NCI-H2196 treated with DMSO at 0.1 percent for 48 hours (cell line): ENCODE measurements at regions not wholly inside any gene's neighbourhood (a gene's known extent, or its start where the extent isn't known, plus 50 kb on each side); places are given as distances from the start of the nearest gene placed in this dataset.
"Not testable (repeated sequence)": the region's sequence is repeated elsewhere in the genome, so short reads cannot be mapped to it uniquely, and the experiment has no call there.

ENCODE experiments used
- DNase-seq: peaks from one replicate; lab custom pipeline; 2025; ENCODE audit not compliant: unreplicated experiment; lab: John Stamatoyannopoulos, UW

DNA sequence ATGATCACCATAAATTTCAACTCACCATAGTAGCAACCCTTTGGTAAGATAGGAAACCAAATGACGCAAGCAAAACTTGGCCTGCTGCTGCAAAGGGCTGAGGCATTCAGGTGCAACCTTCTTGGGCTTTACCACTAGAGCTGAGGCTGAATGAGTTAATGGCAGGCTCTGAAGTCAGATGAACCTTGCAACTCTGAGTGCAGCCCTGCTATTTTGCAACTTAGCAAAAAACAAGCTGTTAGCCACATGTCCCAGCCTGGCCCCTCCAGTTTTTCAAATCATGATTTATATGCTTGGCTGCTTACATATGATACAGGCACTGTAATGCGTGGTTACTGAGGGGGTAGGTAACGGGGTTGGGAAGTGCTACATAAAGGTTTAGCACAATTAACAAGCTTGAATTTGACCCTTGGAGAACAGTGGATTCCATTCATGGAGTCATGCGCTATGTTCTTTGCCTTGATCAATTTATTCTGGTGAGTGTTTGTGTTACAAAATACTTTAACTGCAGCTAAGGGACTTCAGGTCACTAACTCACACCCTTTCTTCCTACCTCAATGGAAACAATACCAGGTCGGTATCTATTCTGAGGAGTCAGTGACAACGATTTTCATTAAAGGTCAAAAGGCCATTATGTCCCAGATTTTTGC, 80.5 kb upstream of the PPARGC1A start:
- no peak for DNase-seq

- DNase-seq, result no peak
Observed at GRCh38 chr4:23969635-23970145, 79.8 kb upstream of the PPARGC1A start.

DNA sequence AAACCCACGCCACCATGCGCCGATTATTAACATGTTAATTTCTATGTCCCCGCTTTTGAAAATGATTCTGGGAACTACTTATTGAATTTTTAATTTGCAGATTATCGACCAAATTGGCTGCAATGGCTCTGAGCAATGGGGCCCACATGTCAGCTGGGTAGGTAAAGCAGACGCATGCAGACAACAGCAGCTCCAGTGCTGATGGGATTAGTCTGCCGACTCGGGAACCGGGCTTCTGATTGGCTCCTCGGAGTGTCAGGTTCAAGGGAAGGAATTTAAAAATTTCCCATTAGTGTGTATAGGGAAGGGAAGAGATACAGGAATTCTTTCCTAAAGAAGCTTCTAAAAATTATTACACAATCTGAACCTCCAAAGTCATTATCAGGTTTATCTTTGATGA, 77.4 kb upstream of the PPARGC1A start:
- no peak for DNase-seq

- DNase-seq, result no peak
Observed at GRCh38 chr4:23966725-23967124, 76.9 kb upstream of the PPARGC1A start.

GRCh38 chr4:23962462-23962861, 72.6 kb upstream of the PPARGC1A start:
- no peak for DNase-seq

DNA sequence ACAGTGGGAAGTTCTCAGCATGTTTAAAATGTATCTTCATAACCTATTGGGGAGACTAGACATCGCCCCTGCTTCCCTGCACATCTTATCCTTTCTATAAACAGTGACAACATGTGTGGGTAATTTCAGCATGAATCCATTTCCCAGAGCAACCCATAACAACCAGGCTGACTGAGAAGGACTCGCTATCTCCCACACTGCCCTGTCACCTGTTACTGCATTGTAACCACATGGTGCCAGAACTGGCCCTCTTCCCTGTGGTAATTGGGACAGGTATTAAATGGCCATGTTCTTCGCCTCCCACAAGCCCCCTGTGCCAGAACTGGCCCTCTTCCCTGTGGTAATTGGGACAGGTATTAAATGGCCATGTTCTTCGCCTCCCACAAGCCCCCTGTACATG, 71.5 kb upstream of the PPARGC1A start:
- DNase-seq, result not testable (repeated sequence)

GRCh38 chr4:23959396-23960148, 69.7 kb upstream of the PPARGC1A start:
- no peak for DNase-seq

DNA sequence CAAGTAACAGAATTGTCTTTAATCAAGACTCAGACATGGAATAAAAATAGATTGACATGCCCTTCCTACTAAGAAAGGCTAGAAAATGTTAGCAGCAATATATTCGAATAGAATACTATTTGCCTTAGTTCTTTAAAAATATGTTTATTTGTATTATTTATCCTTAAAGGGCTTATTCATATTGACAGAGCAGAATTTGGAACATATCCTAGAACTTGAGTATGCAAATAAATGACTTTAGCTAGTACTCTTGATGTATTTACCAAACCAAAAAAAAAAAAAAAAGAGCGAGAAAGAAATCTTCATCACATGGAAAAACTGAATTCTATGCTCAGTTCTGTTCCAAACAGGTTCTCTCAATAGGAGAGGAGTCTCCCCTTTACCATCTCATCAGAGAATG, 68.9 kb upstream of the PPARGC1A start:
- no peak for DNase-seq

DNA sequence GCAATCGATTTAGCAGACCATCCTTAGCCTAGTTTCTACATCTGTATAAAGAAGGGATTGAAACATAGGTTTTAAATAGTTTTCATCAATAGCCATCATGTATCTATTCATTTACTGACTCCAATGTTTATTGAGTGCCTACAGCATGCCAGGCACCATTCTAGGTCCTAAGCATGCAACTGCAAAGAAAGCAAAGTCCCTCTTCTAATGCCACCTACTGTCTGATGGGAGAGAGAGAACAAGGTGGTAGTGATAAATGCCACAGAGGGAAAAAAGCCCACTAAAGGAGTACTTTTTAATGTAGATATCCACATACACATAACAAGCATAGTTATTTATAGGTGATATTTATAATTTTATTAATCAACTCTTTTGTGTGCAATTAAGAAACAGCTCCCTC, 67.6 kb upstream of the PPARGC1A start:
- no peak for DNase-seq

DNA sequence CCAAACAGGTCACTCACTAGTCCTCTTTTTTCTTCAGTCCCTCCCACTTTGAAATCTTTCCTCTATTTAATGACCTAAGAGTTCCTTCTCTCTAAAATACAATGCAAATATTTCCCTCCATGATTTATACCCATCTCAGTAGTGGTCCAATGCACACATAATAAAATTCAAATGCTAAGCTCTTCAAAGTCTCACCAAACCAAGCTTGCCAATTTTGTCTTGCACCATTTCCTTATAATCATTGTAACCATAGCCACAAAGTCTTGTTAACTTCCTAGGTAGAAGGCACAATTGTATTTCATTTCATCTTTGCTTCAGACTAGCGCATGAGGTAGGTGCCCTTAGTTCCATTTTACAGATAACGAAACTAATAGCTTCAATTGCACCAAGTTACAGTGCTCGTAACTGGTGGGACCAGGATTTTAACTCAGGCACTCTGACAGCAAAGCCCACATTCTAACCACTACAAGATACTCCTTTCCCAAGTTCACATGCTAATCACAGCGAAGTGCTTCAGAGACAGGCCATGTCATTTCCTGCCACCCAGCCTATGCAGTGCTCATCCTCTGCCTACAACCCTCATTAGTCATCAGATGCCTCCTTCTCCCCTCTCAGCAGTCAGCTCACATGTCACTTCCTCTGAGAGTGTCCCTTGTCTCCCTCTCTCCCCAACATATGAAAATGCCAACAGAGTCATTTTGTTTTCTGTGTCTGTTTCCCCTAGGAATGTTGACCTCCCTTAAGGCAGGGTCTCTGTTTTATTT, 66.9 kb upstream of the PPARGC1A start:
- DNase-seq, result no peak

DNA sequence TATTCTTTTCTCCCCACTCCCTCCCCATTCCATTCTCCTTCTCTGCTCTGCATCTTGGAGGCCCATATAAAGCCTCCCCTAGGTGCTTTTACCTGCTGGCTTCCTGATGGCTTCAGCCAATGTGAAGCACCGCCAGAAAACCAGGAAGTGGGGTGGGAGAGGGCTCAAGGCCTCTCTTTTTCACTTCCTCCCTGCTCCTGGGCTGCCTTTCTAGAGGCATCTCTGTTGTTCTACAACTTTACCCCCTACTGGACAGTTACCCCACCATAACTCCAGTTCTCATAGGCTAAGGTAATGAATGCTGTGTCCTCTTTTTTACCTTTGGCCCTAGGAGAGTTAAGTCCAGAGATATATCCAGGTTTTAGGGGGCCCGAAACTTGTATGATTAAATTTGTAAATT, 62.4 kb upstream of the PPARGC1A start:
- DNase-seq, result no peak

DNA sequence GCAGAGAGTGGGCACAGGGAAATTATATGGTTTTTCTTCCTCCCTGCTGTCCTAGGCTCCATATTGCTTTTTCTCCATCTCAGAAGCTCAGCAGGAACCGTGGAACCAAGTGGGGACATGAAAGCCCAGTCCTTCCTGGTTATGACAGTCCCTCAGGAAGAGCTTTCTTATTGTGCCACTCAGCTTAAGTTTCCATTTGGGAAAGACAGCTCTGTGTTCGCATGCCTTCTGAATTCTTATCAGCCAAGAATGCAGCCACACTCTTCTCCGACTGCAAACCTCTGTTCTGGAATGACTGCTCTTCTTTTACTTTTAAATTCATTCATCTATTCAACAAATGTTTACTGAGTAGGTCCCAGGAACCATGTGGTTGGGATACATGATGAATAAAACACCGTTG, 58.0 kb upstream of the PPARGC1A start:
- DNase-seq, result no peak

GRCh38 chr4:23946299-23946698, 56.5 kb upstream of the PPARGC1A start:
- DNase-seq, result no peak

GRCh38 chr4:23945451-23946017, 55.7 kb upstream of the PPARGC1A start:
- DNase-seq, result no peak

- not testable (repeated sequence) for DNase-seq
Observed at GRCh38 chr4:23944556-23944955, 54.7 kb upstream of the PPARGC1A start.

- no peak for DNase-seq
Observed at GRCh38 chr4:23943478-23943877, 53.6 kb upstream of the PPARGC1A start.

- DNase-seq, result no peak
Observed at GRCh38 chr4:23942471-23942870, 52.6 kb upstream of the PPARGC1A start.
